NCI-H1694 (cell line): ENCODE measurements at regions not wholly inside any gene's neighbourhood (a gene's known extent, or its start where the extent isn't known, plus 50 kb on each side); places are given as distances from the start of the nearest gene placed in this dataset.
"Not testable (repeated sequence)": the region's sequence is repeated elsewhere in the genome, so short reads cannot be mapped to it uniquely, and the experiment has no call there.

Source experiments
- DNase-seq: peaks from one replicate; lab custom pipeline; 2025; lab: John Stamatoyannopoulos, UW

GRCh38 chr7:65510187-65510538 lies 136.5 kb downstream of the ZNF92 start:
- DNase-seq = not testable (repeated sequence)

DNA sequence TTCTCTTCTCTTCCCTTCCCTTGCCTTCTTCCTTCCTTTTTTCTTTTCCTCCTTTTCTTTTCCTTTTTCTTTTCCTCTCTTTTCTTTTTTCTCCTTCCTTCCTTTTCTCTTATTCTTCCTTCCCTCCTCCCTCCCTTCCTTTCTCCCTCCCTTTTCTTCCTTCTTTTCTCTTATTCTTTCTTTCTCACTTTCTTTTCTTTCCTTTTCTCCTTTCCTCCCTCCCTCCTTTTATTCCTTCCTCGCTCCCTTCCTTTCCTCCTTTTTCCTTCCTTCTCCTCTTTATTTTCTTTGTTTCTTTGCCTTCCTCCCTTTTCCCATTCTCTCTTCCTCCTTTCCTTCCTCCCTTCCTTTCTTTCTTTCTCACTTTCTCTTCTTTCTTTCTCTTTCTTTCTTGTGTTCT lies 146.1 kb downstream of the ZNF92 start:
- not testable (repeated sequence) for DNase-seq

DNA sequence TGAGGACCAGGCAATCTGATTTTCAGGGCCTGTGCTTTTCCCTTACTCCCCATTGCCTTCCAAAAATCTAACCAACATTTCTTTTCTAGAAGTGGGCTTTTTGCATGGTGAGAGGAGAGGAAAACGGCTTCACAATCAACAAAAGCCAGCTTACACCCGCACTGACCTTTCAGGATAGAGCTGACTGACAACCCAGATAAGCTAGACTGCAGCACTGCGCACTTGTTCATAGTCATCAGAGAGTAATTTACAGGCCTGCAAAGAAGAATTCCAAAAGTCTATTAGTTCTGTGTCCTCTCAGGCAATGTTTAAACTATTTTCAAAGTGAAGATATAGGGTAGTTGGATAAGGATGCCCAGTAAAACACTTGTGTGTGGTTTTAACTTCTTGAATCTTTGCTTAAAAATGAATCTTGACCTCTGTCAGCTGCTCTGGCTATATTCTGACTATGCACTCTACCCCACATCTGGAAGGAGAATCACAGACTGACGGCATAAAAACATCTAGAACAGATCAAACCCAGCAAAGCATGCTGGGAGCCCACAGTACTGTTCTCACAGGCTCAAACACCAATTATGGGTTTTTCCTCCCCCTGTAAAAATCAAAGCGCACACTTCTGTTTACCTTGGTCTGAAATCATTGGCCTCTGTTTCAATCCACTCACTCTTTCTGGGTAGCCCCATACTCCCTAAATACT lies 172.0 kb downstream of the ZNF92 start:
- not testable (repeated sequence) for DNase-seq

GRCh38 chr7:65549589-65550443 lies 176.2 kb downstream of the ZNF92 start:
- not testable (repeated sequence) for DNase-seq

DNA sequence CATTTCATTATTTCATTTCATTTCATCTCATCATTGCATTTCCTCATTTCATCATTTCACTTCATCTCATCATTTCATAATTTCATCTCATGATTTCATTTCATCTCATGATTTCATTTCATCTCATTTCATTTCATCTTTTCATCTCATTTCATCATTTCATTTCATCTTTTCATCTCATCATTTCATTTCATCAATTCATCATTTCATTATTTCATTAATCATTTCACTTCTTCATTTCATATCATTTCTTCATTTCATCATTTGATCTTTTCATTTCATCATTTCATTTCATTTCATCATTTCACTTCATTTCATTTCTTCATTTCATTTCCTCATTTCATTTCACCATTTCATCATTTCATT lies 176.8 kb downstream of the ZNF92 start:
- DNase-seq = not testable (repeated sequence)

DNA sequence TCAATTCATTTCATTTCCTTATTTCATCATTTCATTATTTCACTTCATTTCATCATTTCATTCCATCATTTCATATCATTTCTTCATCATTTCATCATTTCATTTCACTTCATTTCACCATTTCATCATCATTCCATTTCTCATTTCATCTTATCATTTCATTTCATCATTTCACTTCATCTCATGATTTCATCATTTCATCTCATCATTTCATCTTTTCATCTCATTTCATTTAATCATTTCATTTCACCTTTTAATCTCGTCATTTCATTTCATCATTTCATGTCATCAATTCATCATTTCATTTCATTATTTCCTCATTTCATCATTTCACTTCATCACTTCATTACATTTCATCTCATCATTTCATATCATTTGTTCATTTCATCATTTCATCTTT lies 177.4 kb downstream of the ZNF92 start:
- DNase-seq = not testable (repeated sequence)

- DNase-seq = not testable (repeated sequence)
Observed at GRCh38 chr7:65554553-65555476, 181.2 kb downstream of the ZNF92 start.

GRCh38 chr7:65558584-65558983 lies 184.9 kb downstream of the ZNF92 start:
- not testable (repeated sequence) for DNase-seq

- not testable (repeated sequence) for DNase-seq
Observed at GRCh38 chr7:65561786-65562372, 188.2 kb downstream of the ZNF92 start.

DNA sequence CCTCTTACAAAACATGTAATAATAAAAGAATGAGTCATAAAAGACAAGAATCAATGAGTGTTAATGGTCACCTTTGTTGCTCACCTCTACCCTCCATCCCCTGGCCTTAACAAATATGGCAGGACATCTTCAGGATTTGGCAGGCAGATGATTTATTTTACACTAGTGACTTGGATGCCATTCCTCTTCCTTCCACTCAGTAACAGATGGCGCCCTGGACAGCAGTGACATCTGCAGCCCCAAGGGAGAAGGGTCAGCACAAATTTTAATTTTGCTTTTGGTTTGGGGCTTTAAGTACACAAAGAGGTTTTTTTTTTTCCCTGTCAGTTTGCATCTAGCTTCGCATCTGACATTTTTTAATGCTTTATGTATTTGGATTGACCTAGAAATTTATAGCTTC lies 188.9 kb downstream of the ZNF92 start:
- not testable (repeated sequence) for DNase-seq

GRCh38 chr7:65563333-65563732 lies 189.7 kb downstream of the ZNF92 start:
- not testable (repeated sequence) for DNase-seq

DNA sequence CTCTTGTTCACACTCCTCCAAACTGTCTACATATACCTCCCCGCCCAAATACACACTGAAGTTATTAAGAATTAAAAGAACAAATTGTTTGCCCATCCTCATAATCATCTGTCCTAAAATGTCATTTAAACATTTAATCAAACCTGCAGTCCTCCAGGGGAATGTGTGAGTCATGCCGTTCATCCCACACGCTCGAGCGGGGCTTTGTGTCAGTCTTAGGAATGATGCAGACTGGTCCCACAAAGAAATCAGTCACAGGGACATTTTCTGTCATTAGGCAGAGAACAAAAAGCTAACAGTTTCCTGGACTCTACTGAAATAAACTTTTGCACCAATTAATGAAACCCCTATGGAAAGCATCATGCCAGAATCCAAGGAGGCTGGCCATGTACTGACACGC lies 194.6 kb downstream of the ZNF92 start:
- not testable (repeated sequence) for DNase-seq

GRCh38 chr7:65570990-65571389 lies 197.3 kb downstream of the ZNF92 start:
- not testable (repeated sequence) for DNase-seq

DNA sequence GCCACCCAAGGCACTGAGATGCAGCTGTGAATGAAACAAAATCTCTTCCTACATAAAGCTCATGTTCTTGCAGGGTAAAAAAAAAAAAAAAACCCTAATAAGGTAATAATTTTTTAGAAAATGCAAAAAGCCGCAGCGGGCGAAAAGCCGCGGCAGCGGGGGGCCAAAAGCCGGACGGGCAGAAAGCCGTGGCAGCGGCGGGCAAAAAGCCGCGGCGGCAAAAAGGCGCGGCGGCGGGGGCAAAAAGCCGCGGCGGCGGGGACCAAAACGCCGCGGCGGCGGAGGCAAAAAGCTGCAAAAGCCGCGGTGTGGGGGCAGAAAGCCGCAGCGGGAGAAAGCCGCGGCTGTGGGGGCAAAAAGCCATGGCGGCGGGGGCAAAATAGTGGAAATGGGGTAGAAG lies 198.9 kb downstream of the ZNF92 start:
- not testable (repeated sequence) for DNase-seq

DNA sequence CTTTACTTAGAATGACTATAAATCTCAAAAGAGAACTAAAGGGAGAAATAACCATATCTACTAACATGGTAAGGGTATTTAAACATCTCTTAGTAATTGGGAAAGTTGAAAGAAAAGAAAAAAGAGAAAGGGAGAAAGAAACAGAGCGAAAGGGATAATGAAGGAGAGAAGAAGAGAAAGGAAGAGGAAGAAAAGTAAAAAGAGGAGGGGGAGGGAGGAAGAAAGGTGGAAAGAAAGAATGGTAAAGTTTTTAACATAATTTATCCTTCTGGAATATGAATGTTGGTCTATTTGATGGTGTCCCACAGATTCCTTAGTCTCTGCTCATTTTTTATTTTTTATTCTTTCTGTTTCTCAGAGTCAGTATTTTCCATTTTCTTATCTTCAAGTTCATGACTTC lies 202.7 kb downstream of the ZNF92 start:
- not testable (repeated sequence) for DNase-seq

DNA sequence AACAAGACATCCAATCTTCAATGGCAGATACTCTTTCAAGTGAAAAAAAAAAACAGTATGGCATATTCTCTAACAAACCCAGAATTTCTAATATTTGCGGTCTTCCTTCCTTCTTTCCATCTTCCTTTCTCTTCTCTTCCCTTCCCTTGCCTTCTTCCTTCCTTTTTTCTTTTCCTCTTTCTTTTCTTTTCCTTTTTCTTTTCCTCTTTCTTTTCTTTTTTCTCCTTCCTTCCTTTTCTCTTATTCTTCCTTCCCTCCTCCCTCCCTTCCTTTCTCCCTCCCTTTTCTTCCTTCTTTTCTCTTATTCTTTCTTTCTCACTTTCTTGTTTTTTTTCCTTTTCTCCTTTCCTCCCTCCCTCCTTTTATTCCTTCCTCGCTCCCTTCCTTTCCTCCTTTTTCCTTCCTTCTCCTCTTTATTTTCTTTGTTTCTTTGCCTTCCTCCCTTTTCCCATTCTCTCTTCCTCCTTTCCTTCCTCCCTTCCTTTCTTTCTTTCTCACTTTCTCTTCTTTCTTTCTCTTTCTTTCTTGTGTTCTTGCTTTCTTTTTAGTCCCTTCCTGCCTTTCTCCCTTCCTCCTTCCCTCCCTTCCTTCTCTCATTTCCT lies 209.0 kb downstream of the ZNF92 start:
- not testable (repeated sequence) for DNase-seq

- DNase-seq = not testable (repeated sequence)
Observed at GRCh38 chr7:65602495-65602894, 228.8 kb downstream of the ZNF92 start.

- DNase-seq = no peak
Observed at GRCh38 chr7:65609131-65609530, 235.5 kb downstream of the ZNF92 start.

DNA sequence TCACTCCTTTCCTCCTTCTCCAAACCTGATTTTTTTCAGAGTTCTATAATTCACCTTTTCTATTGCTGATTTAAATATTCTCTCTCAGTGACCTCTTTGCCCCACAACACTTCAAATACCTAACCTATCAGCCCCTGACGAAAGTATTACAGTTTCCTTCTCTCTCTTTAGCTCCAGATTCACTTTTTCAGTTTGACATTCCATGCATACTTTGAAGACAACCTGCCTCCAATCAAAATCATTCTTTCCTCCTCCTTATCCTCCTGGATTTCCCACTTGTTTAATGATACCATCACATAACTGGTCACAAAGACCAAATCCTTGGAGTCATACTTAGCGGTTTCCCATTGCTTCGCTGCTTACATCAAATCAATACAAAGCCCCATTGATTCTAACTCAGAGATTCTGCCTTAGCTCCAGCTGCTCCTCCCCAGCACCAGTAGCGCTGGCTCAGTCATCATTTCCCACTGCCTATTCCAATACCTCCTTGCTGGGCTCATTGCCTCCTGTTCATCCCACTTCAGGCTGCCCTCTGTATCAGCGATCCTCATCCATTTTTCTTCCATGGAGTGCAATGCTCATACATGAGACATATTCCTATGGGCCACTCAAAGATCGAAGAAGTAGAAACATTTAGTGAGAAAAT lies 240.1 kb downstream of the ZNF92 start:
- not testable (repeated sequence) for DNase-seq

DNA sequence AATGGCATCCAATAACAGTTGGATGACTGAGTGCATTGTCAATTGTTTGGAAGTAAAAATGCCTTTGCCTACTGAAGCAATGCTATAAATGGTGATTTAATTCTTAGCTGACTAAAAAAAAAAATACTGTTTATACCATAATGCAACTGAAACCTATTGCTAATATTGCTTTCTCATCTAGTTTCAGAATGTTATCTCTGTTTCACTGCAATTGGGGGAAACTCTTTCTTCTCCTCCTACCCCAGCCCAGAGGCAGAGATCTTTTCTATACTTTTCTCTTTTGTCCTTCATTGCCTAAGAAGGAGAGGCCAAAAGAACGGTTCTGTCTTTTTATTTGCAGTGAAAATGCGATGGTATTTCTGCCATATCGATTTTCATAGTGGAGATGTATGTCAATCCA lies 242.5 kb downstream of the ZNF92 start:
- DNase-seq = not testable (repeated sequence)

- DNase-seq = not testable (repeated sequence)
Observed at GRCh38 chr7:65620216-65620615, 246.6 kb downstream of the ZNF92 start.
